Naive thymus-derived CD8-positive, alpha-beta T cell (primary cell): ENCODE measurements at regions not wholly inside any gene's neighbourhood (a gene's known extent, or its start where the extent isn't known, plus 50 kb on each side); places are given as distances from the start of the nearest gene placed in this dataset.
"Not testable (repeated sequence)": the region's sequence is repeated elsewhere in the genome, so short reads cannot be mapped to it uniquely, and the experiment has no call there.

Experiments used
- ATAC-seq, 2 donors: fragments of 150-1000 bp; cut with Tn5 transposase in 1 of 2; sonication (Bioruptor Pico), chemical (Tn5 transposase) in 1 of 2; 1 replicate in 1 of 2; 2 replicates in 1 of 2; pipeline ENCODE4 v1.10.0; 2021; ENCODE audit warnings: mild to moderate bottlenecking in 2 of 2, moderate library complexity in 2 of 2
- POLR2A ChIA-PET: fragments of 350-600 bp; sonication (Branson Sonifier 250); formaldehyde crosslinking; loops from one replicate; lab custom pipeline; 2021; ENCODE audit warnings: antibody characterized with exemption; lab: Charles Lee
- DNase-seq, 10 donors: peaks; one replicate each; pipeline versions ENCODE4 v3.0.0 to v3.0.0-alpha.2; 2020 to 2022
- H3K27ac Mint-ChIP-seq, 10 donors: one replicate each; pipeline ENCODE4 v1.8.0; 2020 to 2022; ENCODE audit warnings: mild to moderate bottlenecking in 10 of 10, mixed read lengths in 10 of 10, moderate library complexity in 4 of 10, inconsistent platforms in 1 of 10
- H3K27me3 Mint-ChIP-seq, 5 donors: one replicate each; pipeline ENCODE4 v1.8.0; 2021 to 2022; ENCODE audit warnings: mixed read lengths in 5 of 5
- H3K36me3 Mint-ChIP-seq, 3 donors: one replicate each; pipeline ENCODE4 v1.8.0; 2020 to 2022; ENCODE audit warnings: mixed read lengths in 3 of 3, mild to moderate bottlenecking in 2 of 3, inconsistent platforms in 1 of 3
- H3K4me1 Mint-ChIP-seq, 4 donors: one replicate each; pipeline ENCODE4 v1.8.0; 2021 to 2022; ENCODE audit warnings: mixed read lengths in 4 of 4
- H3K4me3 Mint-ChIP-seq, 10 donors: one replicate each; pipeline ENCODE4 v1.8.0; 2020 to 2022; ENCODE audit warnings: mild to moderate bottlenecking in 10 of 10, mixed read lengths in 10 of 10, moderate library complexity in 6 of 10, inconsistent platforms in 1 of 10
- H3K9me3 Mint-ChIP-seq, 9 donors: one replicate each; pipeline ENCODE4 v1.8.0; 2020 to 2022; ENCODE audit warnings: mixed read lengths in 9 of 9, mild to moderate bottlenecking in 3 of 9, inconsistent platforms in 1 of 9, moderate library complexity in 1 of 9

GRCh38 chr4:18435781-18436180 is 414.2 kb upstream of the LCORL start:
- POLR2A ChIA-PET: no interaction called here
- ATAC-seq (no peak), DNase-seq (no peak)
- Mint-ChIP-seq H3K36me3 (no peaks in the 10 kb centered on the region), H3K9me3 (peaks cover 0 to 5% (median 1%) of the 10 kb centered on the region in 9 donors), H3K27ac (no peak overlapping the region), H3K4me1 (no peaks in the 10 kb centered on the region), H3K4me3 (no peak overlapping the region), H3K27me3 (peaks cover 0 to 10% (median 2%) of the 10 kb centered on the region in 5 donors)

GRCh38 chr4:18422685-18423084 is 401.1 kb upstream of the LCORL start:
- POLR2A ChIA-PET: no interaction called here
- no peak for ATAC-seq

GRCh38 chr4:18421519-18421918 is 400.0 kb upstream of the LCORL start:
- Mint-ChIP-seq H3K9me3 (peaks cover 0 to 5% (median 0%) of the 10 kb centered on the region in 9 donors), H3K36me3 (no peaks in the 10 kb centered on the region), H3K27ac (no peak overlapping the region), H3K4me1 (no peaks in the 10 kb centered on the region), H3K4me3 (no peak overlapping the region), H3K27me3 (peaks cover 0 to 5% (median 0%) of the 10 kb centered on the region in 5 donors)
- POLR2A ChIA-PET: no interaction called here
- ATAC-seq (no peak), DNase-seq (no peak)

More at GRCh38 chr4:18422685-18423084, 401.1 kb upstream of the LCORL start:
- Mint-ChIP-seq H3K9me3 (peaks cover 0 to 4% (median 0%) of the 10 kb centered on the region in 9 donors), H3K4me3 (no peak overlapping the region), H3K27ac (no peak overlapping the region), H3K4me1 (no peaks in the 10 kb centered on the region), H3K27me3 (peaks cover 0 to 2% (median 0%) of the 10 kb centered on the region in 5 donors), H3K36me3 (no peaks in the 10 kb centered on the region)
- DNase-seq: no peak

GRCh38 chr4:18419780-18420179 is 398.2 kb upstream of the LCORL start:
- DNase-seq (no peak), ATAC-seq (no peak)
- Mint-ChIP-seq H3K27me3 (peaks cover 0 to 14% (median 2%) of the 10 kb centered on the region in 5 donors), H3K27ac (no peak overlapping the region), H3K4me3 (no peak overlapping the region), H3K36me3 (no peaks in the 10 kb centered on the region), H3K4me1 (no peaks in the 10 kb centered on the region), H3K9me3 (peaks cover 0 to 5% (median 0%) of the 10 kb centered on the region in 9 donors)
- POLR2A ChIA-PET: no interaction called here

GRCh38 chr4:18418195-18418898 is 396.8 kb upstream of the LCORL start:
- H3K36me3 Mint-ChIP-seq, DNase-seq, ATAC-seq, H3K27ac Mint-ChIP-seq, POLR2A ChIA-PET, H3K4me1 Mint-ChIP-seq, H3K9me3 Mint-ChIP-seq: not testable (repeated sequence)
- Mint-ChIP-seq H3K4me3 (peak overlapping the region in 1 of 10 donors; percentile 15), H3K27me3 (peaks cover 0 to 14% (median under 1%) of the 10 kb centered on the region in 5 donors)

GRCh38 chr4:18417651-18418050 is 396.1 kb upstream of the LCORL start:
- H3K27ac Mint-ChIP-seq, H3K4me1 Mint-ChIP-seq, H3K9me3 Mint-ChIP-seq, H3K4me3 Mint-ChIP-seq, POLR2A ChIA-PET, H3K36me3 Mint-ChIP-seq, DNase-seq, ATAC-seq: not testable (repeated sequence)
- H3K27me3 Mint-ChIP-seq: peaks cover 0 to 14% (median 0%) of the 10 kb centered on the region in 5 donors

- H3K36me3 Mint-ChIP-seq: no peaks in the 10 kb centered on the region
- H3K4me1 Mint-ChIP-seq: peaks cover 0 to 2% (median 0%) of the 10 kb centered on the region in 4 donors
- H3K9me3 Mint-ChIP-seq: no peaks in the 10 kb centered on the region
- POLR2A ChIA-PET: no interaction called here
- ATAC-seq: no peak
- no peak for DNase-seq
- H3K27ac Mint-ChIP-seq: no peak overlapping the region
- H3K27me3 Mint-ChIP-seq: peaks cover 0 to 11% (median 2%) of the 10 kb centered on the region in 5 donors
- no peak overlapping the region for H3K4me3 Mint-ChIP-seq
These were observed 384.7 kb upstream of the LCORL start for GRCh38 chr4:18406264-18406663.

GRCh38 chr4:18405054-18405453 is 383.5 kb upstream of the LCORL start:
- DNase-seq (no peak), ATAC-seq (no peak)
- H3K4me1 Mint-ChIP-seq: peaks cover 0 to 2% (median 0%) of the 10 kb centered on the region in 4 donors
- no peaks in the 10 kb centered on the region for H3K9me3 Mint-ChIP-seq
- H3K36me3 Mint-ChIP-seq: no peaks in the 10 kb centered on the region
- POLR2A ChIA-PET: no interaction called here
- no peak overlapping the region for H3K27ac Mint-ChIP-seq
- H3K27me3 Mint-ChIP-seq: peaks cover 2 to 16% (median 3%) of the 10 kb centered on the region in 5 donors
- H3K4me3 Mint-ChIP-seq: no peak overlapping the region

- peaks cover 2 to 16% (median 3%) of the 10 kb centered on the region in 5 donors for H3K27me3 Mint-ChIP-seq
- H3K4me1 Mint-ChIP-seq: peaks cover 0 to 2% (median 0%) of the 10 kb centered on the region in 4 donors
- POLR2A ChIA-PET: no interaction called here
- H3K4me3 Mint-ChIP-seq: no peak overlapping the region
- no peak overlapping the region for H3K27ac Mint-ChIP-seq
- ATAC-seq (peak in 1 of 2 donors; percentile 42), DNase-seq (no peak)
- H3K36me3 Mint-ChIP-seq: no peaks in the 10 kb centered on the region
- H3K9me3 Mint-ChIP-seq: no peaks in the 10 kb centered on the region
These were observed 383.1 kb upstream of the LCORL start for GRCh38 chr4:18404642-18405041.

GRCh38 chr4:18403327-18403726 is 381.8 kb upstream of the LCORL start:
- H3K27me3 Mint-ChIP-seq: peaks cover 2 to 25% (median 4%) of the 10 kb centered on the region in 5 donors
- no peak overlapping the region for H3K27ac Mint-ChIP-seq

GRCh38 chr4:18401868-18402267 is 380.3 kb upstream of the LCORL start:
- DNase-seq (no peak), ATAC-seq (no peak)
- Mint-ChIP-seq H3K36me3 (no peaks in the 10 kb centered on the region), H3K4me3 (no peak overlapping the region), H3K27ac (no peak overlapping the region), H3K27me3 (peaks cover 2 to 25% (median 4%) of the 10 kb centered on the region in 5 donors), H3K9me3 (no peaks in the 10 kb centered on the region), H3K4me1 (peaks cover 0 to 2% (median 0%) of the 10 kb centered on the region in 4 donors)
- POLR2A ChIA-PET: no interaction called here

More at GRCh38 chr4:18403327-18403726, 381.8 kb upstream of the LCORL start:
- Mint-ChIP-seq H3K4me1 (peaks cover 0 to 2% (median 0%) of the 10 kb centered on the region in 4 donors), H3K36me3 (no peaks in the 10 kb centered on the region), H3K4me3 (no peak overlapping the region), H3K9me3 (no peaks in the 10 kb centered on the region)
- ATAC-seq (no peak), DNase-seq (no peak)
- POLR2A ChIA-PET: no interaction called here

GRCh38 chr4:18401425-18401824 is 379.9 kb upstream of the LCORL start:
- Mint-ChIP-seq H3K4me3 (no peak overlapping the region), H3K27me3 (peaks cover 2 to 25% (median 4%) of the 10 kb centered on the region in 5 donors), H3K27ac (no peak overlapping the region), H3K36me3 (no peaks in the 10 kb centered on the region), H3K9me3 (no peaks in the 10 kb centered on the region), H3K4me1 (peaks cover 0 to 2% (median 0%) of the 10 kb centered on the region in 4 donors)
- DNase-seq: no peak
- POLR2A ChIA-PET: no interaction called here
- no peak for ATAC-seq

- no peaks in the 10 kb centered on the region for H3K36me3 Mint-ChIP-seq
- POLR2A ChIA-PET: no interaction called here
- H3K27ac Mint-ChIP-seq: no peak overlapping the region
- peaks cover 2 to 25% (median 4%) of the 10 kb centered on the region in 5 donors for H3K27me3 Mint-ChIP-seq
- H3K4me3 Mint-ChIP-seq: no peak overlapping the region
- H3K4me1 Mint-ChIP-seq: no peaks in the 10 kb centered on the region
- DNase-seq (no peak), ATAC-seq (no peak)
- no peaks in the 10 kb centered on the region for H3K9me3 Mint-ChIP-seq
These were observed 377.1 kb upstream of the LCORL start for GRCh38 chr4:18398661-18399060.
